ENCODE measurements at regions not wholly inside any gene's neighbourhood (a gene's known extent, or its start where the extent isn't known, plus 50 kb on each side); places are given as distances from the start of the nearest gene placed in this dataset.

GRCh38 chr5:44868541-44868940, 59.8 kb downstream of the MRPS30 start:
- H3K27ac ChIP-seq (ENCODE audit: low read depth, low read length) = no peak overlapping the region
- H3K9ac ChIP-seq (ENCODE audit: low read depth in 1 of 3, low read length in 3 of 3) = no peak overlapping the region
- H3K27me3 ChIP-seq (ENCODE audit: control insufficient read depth in 3 of 3, insufficient read depth in 3 of 3, low read length in 3 of 3) = no peaks in the 10 kb centered on the region
- no peaks in the 10 kb centered on the region for H3K9me3 ChIP-seq (ENCODE audit: control insufficient read depth in 3 of 3, low read length in 3 of 3)
- H3K4me1 ChIP-seq (ENCODE audit: control insufficient read depth in 3 of 3, insufficient read depth in 3 of 3, low read length in 3 of 3) = no peaks in the 10 kb centered on the region
- no peaks in the 10 kb centered on the region for H3K36me3 ChIP-seq (ENCODE audit: control insufficient read depth in 3 of 3, insufficient read depth in 3 of 3, low read length in 3 of 3)
- H3K4me3 ChIP-seq (ENCODE audit: low read length in 3 of 3) = no peak overlapping the region

DNA sequence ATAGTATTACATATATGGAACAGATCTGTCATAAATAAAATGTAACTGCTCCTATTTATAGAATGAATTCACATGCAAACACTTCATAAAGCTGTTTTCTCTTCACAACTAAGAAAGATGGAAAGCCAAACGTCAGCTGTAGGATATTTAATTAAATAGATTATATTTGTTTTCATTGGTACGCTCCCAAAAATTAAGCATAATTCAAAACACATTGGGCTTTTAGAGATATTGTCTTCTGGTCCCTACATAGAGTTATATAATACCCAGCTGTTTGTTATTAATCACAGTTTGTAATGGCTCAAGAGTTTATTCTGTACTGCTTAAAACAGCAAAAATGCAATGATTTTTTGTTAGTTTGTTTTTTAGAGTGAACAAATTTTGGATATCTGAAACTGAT, 61.2 kb downstream of the MRPS30 start:
- Histone ChIP-seq H3K36me3 (ENCODE audit: control insufficient read depth in 3 of 3, insufficient read depth in 3 of 3, low read length in 3 of 3) (no peaks in the 10 kb centered on the region), H3K4me3 (ENCODE audit: low read length in 3 of 3) (no peak overlapping the region), H3K9me3 (ENCODE audit: control insufficient read depth in 3 of 3, low read length in 3 of 3) (no peaks in the 10 kb centered on the region), H3K27ac (ENCODE audit: low read depth, low read length) (no peak overlapping the region), H3K27me3 (ENCODE audit: control insufficient read depth in 3 of 3, insufficient read depth in 3 of 3, low read length in 3 of 3) (no peaks in the 10 kb centered on the region), H3K9ac (ENCODE audit: low read depth in 1 of 3, low read length in 3 of 3) (no peak overlapping the region), H3K4me1 (ENCODE audit: control insufficient read depth in 3 of 3, insufficient read depth in 3 of 3, low read length in 3 of 3) (no peaks in the 10 kb centered on the region)

DNA sequence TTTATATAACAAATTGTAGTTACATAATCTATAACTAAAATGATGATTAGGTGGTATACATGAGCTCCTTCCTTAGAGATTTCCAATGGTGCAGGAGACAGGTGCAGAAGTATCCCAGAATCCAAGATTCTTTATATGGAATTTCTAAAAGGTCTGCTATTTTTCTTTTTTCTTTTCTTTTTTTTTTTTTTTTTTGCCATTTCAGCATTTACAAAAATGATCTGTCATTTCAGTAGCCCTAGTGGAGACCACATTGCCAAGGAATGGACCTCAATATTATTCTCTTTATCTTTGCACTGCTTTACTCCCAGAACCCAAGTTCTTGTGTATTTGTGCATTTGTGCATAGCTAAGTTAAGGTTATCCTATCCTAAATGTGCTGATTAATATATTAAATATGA, 61.7 kb downstream of the MRPS30 start:
- no peaks in the 10 kb centered on the region for H3K36me3 ChIP-seq (ENCODE audit: control insufficient read depth in 3 of 3, insufficient read depth in 3 of 3, low read length in 3 of 3)
- H3K9ac ChIP-seq (ENCODE audit: low read depth in 1 of 3, low read length in 3 of 3) = no peak overlapping the region
- no peaks in the 10 kb centered on the region for H3K27me3 ChIP-seq (ENCODE audit: control insufficient read depth in 3 of 3, insufficient read depth in 3 of 3, low read length in 3 of 3)
- no peak overlapping the region for H3K27ac ChIP-seq (ENCODE audit: low read depth, low read length)
- H3K9me3 ChIP-seq (ENCODE audit: control insufficient read depth in 3 of 3, low read length in 3 of 3) = no peaks in the 10 kb centered on the region
- no peak overlapping the region for H3K4me3 ChIP-seq (ENCODE audit: low read length in 3 of 3)
- no peaks in the 10 kb centered on the region for H3K4me1 ChIP-seq (ENCODE audit: control insufficient read depth in 3 of 3, insufficient read depth in 3 of 3, low read length in 3 of 3)

GRCh38 chr5:44871401-44871800, 62.7 kb downstream of the MRPS30 start:
- Histone ChIP-seq H3K9ac (ENCODE audit: low read depth in 1 of 3, low read length in 3 of 3) (no peak overlapping the region), H3K27ac (ENCODE audit: low read depth, low read length) (no peak overlapping the region), H3K36me3 (ENCODE audit: control insufficient read depth in 3 of 3, insufficient read depth in 3 of 3, low read length in 3 of 3) (no peaks in the 10 kb centered on the region), H3K27me3 (ENCODE audit: control insufficient read depth in 3 of 3, insufficient read depth in 3 of 3, low read length in 3 of 3) (no peaks in the 10 kb centered on the region), H3K4me3 (ENCODE audit: low read length in 3 of 3) (no peak overlapping the region), H3K4me1 (ENCODE audit: control insufficient read depth in 3 of 3, insufficient read depth in 3 of 3, low read length in 3 of 3) (no peaks in the 10 kb centered on the region), H3K9me3 (ENCODE audit: control insufficient read depth in 3 of 3, low read length in 3 of 3) (no peaks in the 10 kb centered on the region)

- H3K9me3 ChIP-seq (ENCODE audit: control insufficient read depth in 3 of 3, low read length in 3 of 3) = no peaks in the 10 kb centered on the region
- H3K4me1 ChIP-seq (ENCODE audit: control insufficient read depth in 3 of 3, insufficient read depth in 3 of 3, low read length in 3 of 3) = no peaks in the 10 kb centered on the region
- no peak overlapping the region for H3K27ac ChIP-seq (ENCODE audit: low read depth, low read length)
- H3K36me3 ChIP-seq (ENCODE audit: control insufficient read depth in 3 of 3, insufficient read depth in 3 of 3, low read length in 3 of 3) = no peaks in the 10 kb centered on the region
- no peak overlapping the region for H3K4me3 ChIP-seq (ENCODE audit: low read length in 3 of 3)
- H3K27me3 ChIP-seq (ENCODE audit: control insufficient read depth in 3 of 3, insufficient read depth in 3 of 3, low read length in 3 of 3) = no peaks in the 10 kb centered on the region
- no peak overlapping the region for H3K9ac ChIP-seq (ENCODE audit: low read depth in 1 of 3, low read length in 3 of 3)
Observed at GRCh38 chr5:44875661-44876605, 67.2 kb downstream of the MRPS30 start.

DNA sequence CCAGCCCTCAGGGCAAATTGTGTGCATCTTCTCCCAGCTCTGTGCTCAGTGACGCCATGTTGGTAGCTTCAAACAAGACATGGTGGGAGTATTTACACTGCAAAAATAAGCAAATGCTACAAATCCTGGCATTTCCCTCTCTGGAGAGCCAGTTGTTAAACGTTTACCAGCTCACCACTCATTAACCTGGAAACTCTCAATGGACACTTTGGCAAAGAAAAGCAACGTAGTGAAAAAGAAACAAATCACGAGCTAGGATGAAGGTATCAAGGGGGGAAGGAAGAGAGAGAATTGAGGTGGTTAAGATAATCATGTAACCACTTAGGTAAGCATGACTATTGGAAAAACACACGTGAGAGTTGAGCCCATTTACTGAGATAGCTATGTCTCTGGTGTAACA, 72.5 kb downstream of the MRPS30 start:
- Histone ChIP-seq H3K36me3 (ENCODE audit: control insufficient read depth in 3 of 3, insufficient read depth in 3 of 3, low read length in 3 of 3) (no peaks in the 10 kb centered on the region), H3K27ac (ENCODE audit: low read depth, low read length) (no peak overlapping the region), H3K27me3 (ENCODE audit: control insufficient read depth in 3 of 3, insufficient read depth in 3 of 3, low read length in 3 of 3) (no peaks in the 10 kb centered on the region), H3K4me3 (ENCODE audit: low read length in 3 of 3) (no peak overlapping the region), H3K9ac (ENCODE audit: low read depth in 1 of 3, low read length in 3 of 3) (no peak overlapping the region), H3K9me3 (ENCODE audit: control insufficient read depth in 3 of 3, low read length in 3 of 3) (peaks cover 0 to 2% (median 0%) of the 10 kb centered on the region in 3 donors), H3K4me1 (ENCODE audit: control insufficient read depth in 3 of 3, insufficient read depth in 3 of 3, low read length in 3 of 3) (no peaks in the 10 kb centered on the region)

DNA sequence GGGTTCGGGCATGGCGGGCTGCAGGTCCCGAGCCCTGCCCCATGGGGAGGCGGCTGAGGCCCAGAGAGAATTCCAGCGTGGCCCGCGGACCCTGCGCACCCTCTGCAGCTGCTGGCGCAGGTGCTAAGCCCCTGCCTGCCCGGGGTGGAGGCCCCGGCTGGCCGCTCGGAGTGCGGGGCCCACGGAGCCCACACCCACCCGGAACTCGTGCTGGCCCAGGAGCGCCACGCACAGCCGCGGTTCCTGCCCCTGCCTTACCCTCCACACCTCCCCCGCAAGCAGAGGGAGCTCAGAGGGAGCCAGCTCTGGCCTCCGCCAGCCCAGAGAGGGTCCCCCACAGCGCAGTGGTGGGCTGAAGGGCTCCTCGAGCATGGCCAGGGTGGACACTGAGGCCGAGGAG, 75.3 kb downstream of the MRPS30 start:
- Histone ChIP-seq H3K4me3 (ENCODE audit: low read length in 3 of 3) (no peak overlapping the region), H3K4me1 (ENCODE audit: control insufficient read depth in 3 of 3, insufficient read depth in 3 of 3, low read length in 3 of 3) (no peaks in the 10 kb centered on the region), H3K36me3 (ENCODE audit: control insufficient read depth in 3 of 3, insufficient read depth in 3 of 3, low read length in 3 of 3) (no peaks in the 10 kb centered on the region), H3K27ac (ENCODE audit: low read depth, low read length) (no peak overlapping the region), H3K27me3 (ENCODE audit: control insufficient read depth in 3 of 3, insufficient read depth in 3 of 3, low read length in 3 of 3) (no peaks in the 10 kb centered on the region), H3K9ac (ENCODE audit: low read depth in 1 of 3, low read length in 3 of 3) (no peak overlapping the region), H3K9me3 (ENCODE audit: control insufficient read depth in 3 of 3, low read length in 3 of 3) (peaks cover 0 to 2% (median 0%) of the 10 kb centered on the region in 3 donors)

DNA sequence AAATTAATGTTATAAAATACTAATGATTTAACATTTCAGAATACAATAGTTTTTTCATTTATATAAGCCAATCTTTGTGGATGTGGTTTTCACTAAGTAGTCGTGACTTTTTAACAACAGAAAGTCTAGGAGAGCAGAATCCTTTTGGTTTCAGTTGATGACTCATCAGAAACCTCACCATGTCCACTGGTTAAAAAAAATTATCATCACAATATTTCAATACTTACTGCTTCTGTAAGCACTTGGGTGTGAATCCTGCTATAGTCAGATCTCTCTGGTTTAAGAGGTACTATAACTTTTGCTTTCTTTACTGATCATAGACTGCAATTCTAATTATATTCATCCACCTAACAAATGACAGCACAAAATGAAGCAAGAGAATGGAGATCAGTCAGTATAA, 77.2 kb downstream of the MRPS30 start:
- no peak overlapping the region for H3K27ac ChIP-seq (ENCODE audit: low read depth, low read length)
- no peak overlapping the region for H3K4me3 ChIP-seq (ENCODE audit: low read length in 3 of 3)
- no peaks in the 10 kb centered on the region for H3K36me3 ChIP-seq (ENCODE audit: control insufficient read depth in 3 of 3, insufficient read depth in 3 of 3, low read length in 3 of 3)
- no peak overlapping the region for H3K9ac ChIP-seq (ENCODE audit: low read depth in 1 of 3, low read length in 3 of 3)
- H3K9me3 ChIP-seq (ENCODE audit: control insufficient read depth in 3 of 3, low read length in 3 of 3) = peaks cover 0 to 2% (median 0%) of the 10 kb centered on the region in 3 donors
- no peaks in the 10 kb centered on the region for H3K27me3 ChIP-seq (ENCODE audit: control insufficient read depth in 3 of 3, insufficient read depth in 3 of 3, low read length in 3 of 3)
- no peaks in the 10 kb centered on the region for H3K4me1 ChIP-seq (ENCODE audit: control insufficient read depth in 3 of 3, insufficient read depth in 3 of 3, low read length in 3 of 3)

- H3K27me3 ChIP-seq (ENCODE audit: control insufficient read depth in 3 of 3, insufficient read depth in 3 of 3, low read length in 3 of 3) = no peaks in the 10 kb centered on the region
- H3K9ac ChIP-seq (ENCODE audit: low read depth in 1 of 3, low read length in 3 of 3) = no peak overlapping the region
- H3K4me1 ChIP-seq (ENCODE audit: control insufficient read depth in 3 of 3, insufficient read depth in 3 of 3, low read length in 3 of 3) = no peaks in the 10 kb centered on the region
- no peaks in the 10 kb centered on the region for H3K36me3 ChIP-seq (ENCODE audit: control insufficient read depth in 3 of 3, insufficient read depth in 3 of 3, low read length in 3 of 3)
- H3K4me3 ChIP-seq (ENCODE audit: low read length in 3 of 3) = no peak overlapping the region
- peaks cover 0 to 2% (median 0%) of the 10 kb centered on the region in 3 donors for H3K9me3 ChIP-seq (ENCODE audit: control insufficient read depth in 3 of 3, low read length in 3 of 3)
- no peak overlapping the region for H3K27ac ChIP-seq (ENCODE audit: low read depth, low read length)
Observed at GRCh38 chr5:44887722-44888121, 79.0 kb downstream of the MRPS30 start.

DNA sequence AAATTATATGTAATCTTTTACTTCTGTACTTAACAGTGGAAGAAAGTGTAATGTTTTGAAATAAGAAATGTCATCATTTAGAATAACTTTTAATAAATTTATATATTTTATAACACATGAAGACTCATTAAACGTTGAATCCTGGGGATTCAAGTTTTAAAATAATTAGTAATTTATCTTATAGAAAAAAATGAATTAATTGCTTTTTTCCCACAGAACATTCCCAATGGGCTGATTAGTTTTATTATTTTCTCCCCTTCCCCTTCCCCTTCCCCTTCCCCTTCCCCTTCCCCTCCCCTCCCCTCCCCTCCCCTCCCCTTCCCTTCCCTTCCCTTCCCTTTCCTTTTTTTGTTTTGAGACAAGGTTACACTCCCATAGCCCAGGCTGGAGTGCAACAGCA, 79.7 kb downstream of the MRPS30 start:
- peaks cover 0 to 2% (median 0%) of the 10 kb centered on the region in 3 donors for H3K9me3 ChIP-seq (ENCODE audit: control insufficient read depth in 3 of 3, low read length in 3 of 3)

More for the DNA sequence above, 79.7 kb downstream of the MRPS30 start:
- Histone ChIP-seq H3K4me3 (ENCODE audit: low read length in 3 of 3) (no peak overlapping the region), H3K9ac (ENCODE audit: low read depth in 1 of 3, low read length in 3 of 3) (no peak overlapping the region), H3K4me1 (ENCODE audit: control insufficient read depth in 3 of 3, insufficient read depth in 3 of 3, low read length in 3 of 3) (no peaks in the 10 kb centered on the region), H3K36me3 (ENCODE audit: control insufficient read depth in 3 of 3, insufficient read depth in 3 of 3, low read length in 3 of 3) (no peaks in the 10 kb centered on the region), H3K27ac (ENCODE audit: low read depth, low read length) (no peak overlapping the region), H3K27me3 (ENCODE audit: control insufficient read depth in 3 of 3, insufficient read depth in 3 of 3, low read length in 3 of 3) (no peaks in the 10 kb centered on the region)
